HG03064 (cell line): ENCODE measurements at regions not wholly inside any gene's neighbourhood (a gene's known extent, or its start where the extent isn't known, plus 50 kb on each side); places are given as distances from the start of the nearest gene placed in this dataset.

Experiments
- ATAC-seq: cut with Tn5 transposase; IDR thresholded peaks from one replicate; pipeline ENCODE4 v1.9.1; 2021; ENCODE audit warnings: low read depth; ENCODE audit not compliant: unreplicated experiment

- no peak for ATAC-seq
Measured at GRCh38 chr20:50284811-50285375, 94.3 kb downstream of the CEBPB start.

GRCh38 chr20:50285376-50286173 is 94.9 kb downstream of the CEBPB start:
- no peak for ATAC-seq

- no peak for ATAC-seq
Measured at GRCh38 chr20:50286174-50286511, 95.5 kb downstream of the CEBPB start.

- ATAC-seq, result no peak
Measured at GRCh38 chr20:50286609-50287008, 96.0 kb downstream of the CEBPB start.

GRCh38 chr20:50287512-50287911 is 96.9 kb downstream of the CEBPB start:
- no peak for ATAC-seq

GRCh38 chr20:50288128-50288623 is 97.5 kb downstream of the CEBPB start:
- no peak for ATAC-seq

GRCh38 chr20:50289581-50289980 is 99.0 kb downstream of the CEBPB start:
- no peak for ATAC-seq

- ATAC-seq, result no peak
Measured at GRCh38 chr20:50290112-50290511, 99.5 kb downstream of the CEBPB start.

GRCh38 chr20:50290808-50291207 is 100.2 kb downstream of the CEBPB start:
- no peak for ATAC-seq

GRCh38 chr20:50291254-50292078 is 100.8 kb downstream of the CEBPB start:
- ATAC-seq, result no peak

- no peak for ATAC-seq
Measured at GRCh38 chr20:50292079-50292590, 101.5 kb downstream of the CEBPB start.

GRCh38 chr20:50292591-50293283 is 102.1 kb downstream of the CEBPB start:
- no peak for ATAC-seq

- no peak for ATAC-seq
Measured at GRCh38 chr20:50293284-50294139, 102.9 kb downstream of the CEBPB start.

GRCh38 chr20:50294164-50295088 is 103.8 kb downstream of the CEBPB start:
- no peak for ATAC-seq

- no peak for ATAC-seq
Measured at GRCh38 chr20:50295345-50295744, 104.7 kb downstream of the CEBPB start.

- ATAC-seq, result no peak
Measured at GRCh38 chr20:50295762-50296449, 105.3 kb downstream of the CEBPB start.

GRCh38 chr20:50296450-50297375 is 106.1 kb downstream of the CEBPB start:
- no peak for ATAC-seq
